ENCODE measurements at regions not wholly inside any gene's neighbourhood (a gene's known extent, or its start where the extent isn't known, plus 50 kb on each side); places are given as distances from the start of the nearest gene placed in this dataset.

DNA sequence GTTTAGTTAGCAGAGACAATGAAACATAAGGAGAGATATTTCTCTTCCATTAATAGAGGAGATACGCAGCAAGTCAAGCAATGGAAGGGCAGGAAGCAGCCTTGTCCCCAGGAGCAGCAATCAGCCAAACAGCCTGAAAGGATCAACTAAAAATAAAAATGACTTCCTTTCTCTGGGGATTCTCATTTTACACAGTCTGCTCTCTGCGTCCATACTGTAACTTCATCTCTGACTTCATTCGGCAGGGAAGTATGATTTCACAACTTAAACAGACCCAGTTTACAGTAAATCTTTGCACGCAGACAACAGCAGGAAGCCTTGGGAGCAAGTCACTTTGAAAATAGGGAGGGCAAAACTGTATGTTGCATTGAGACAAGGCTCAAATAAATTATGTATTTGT is 826.7 kb downstream of the DIAPH3 start:
- no peaks in the 10 kb centered on the region for H3K36me3 ChIP-seq (ENCODE audit: insufficient read depth)
- no peaks in the 10 kb centered on the region for H3K27me3 ChIP-seq (ENCODE audit: insufficient read depth)
- no peaks in the 10 kb centered on the region for H3K79me2 ChIP-seq (replicated peaks; ENCODE audit: insufficient read depth)
- H3F3A ChIP-seq (replicated peaks; ENCODE audit: low read depth): no peaks in the 10 kb centered on the region
- Mint-ChIP-seq H3K4me3 (no peak overlapping the region), H3K27me3 (ENCODE audit: insufficient read depth, low read depth, poor library complexity) (peaks cover 3% of the 10 kb centered on the region), H3K9me3 (no peaks in the 10 kb centered on the region), H3K27ac (no peak overlapping the region), H3K36me3 (ENCODE audit: low read depth) (no peaks in the 10 kb centered on the region), H3K4me1 (no peaks in the 10 kb centered on the region)
- no peak overlapping the region for H3K4me2 ChIP-seq
- DNase-seq (ENCODE audit: low spot score) (no peak), ATAC-seq (no peak)
- no peak overlapping the region for H3K4me3 ChIP-seq
- TF ChIP-seq JUNB (IDR thresholded peaks at IDR 0.05; ENCODE audit: unreplicated experiment): no peak
- TF ChIP-seq, protein P1, sequence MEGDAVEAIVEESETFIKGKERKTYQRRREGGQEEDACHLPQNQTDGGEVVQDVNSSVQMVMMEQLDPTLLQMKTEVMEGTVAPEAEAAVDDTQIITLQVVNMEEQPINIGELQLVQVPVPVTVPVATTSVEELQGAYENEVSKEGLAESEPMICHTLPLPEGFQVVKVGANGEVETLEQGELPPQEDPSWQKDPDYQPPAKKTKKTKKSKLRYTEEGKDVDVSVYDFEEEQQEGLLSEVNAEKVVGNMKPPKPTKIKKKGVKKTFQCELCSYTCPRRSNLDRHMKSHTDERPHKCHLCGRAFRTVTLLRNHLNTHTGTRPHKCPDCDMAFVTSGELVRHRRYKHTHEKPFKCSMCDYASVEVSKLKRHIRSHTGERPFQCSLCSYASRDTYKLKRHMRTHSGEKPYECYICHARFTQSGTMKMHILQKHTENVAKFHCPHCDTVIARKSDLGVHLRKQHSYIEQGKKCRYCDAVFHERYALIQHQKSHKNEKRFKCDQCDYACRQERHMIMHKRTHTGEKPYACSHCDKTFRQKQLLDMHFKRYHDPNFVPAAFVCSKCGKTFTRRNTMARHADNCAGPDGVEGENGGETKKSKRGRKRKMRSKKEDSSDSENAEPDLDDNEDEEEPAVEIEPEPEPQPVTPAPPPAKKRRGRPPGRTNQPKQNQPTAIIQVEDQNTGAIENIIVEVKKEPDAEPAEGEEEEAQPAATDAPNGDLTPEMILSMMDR (conservative IDR thresholded peaks at IDR 0.05; ENCODE audit: low read depth in 2 of 2): no peak
- H2AFZ ChIP-seq: peak overlapping the region; percentile 33
- H3K27ac ChIP-seq (ENCODE audit: low read depth): no peak overlapping the region
- no peaks in the 10 kb centered on the region for H4K20me1 ChIP-seq (replicated peaks; ENCODE audit: insufficient read depth)
- H3K9me2 ChIP-seq (ENCODE audit: insufficient read depth): 0 out of 2 replicates have a peak, but pooled peaks cover 7% of the 10 kb centered on the region
- no peaks in the 10 kb centered on the region for H3K4me1 ChIP-seq (ENCODE audit: insufficient read depth)

DNA sequence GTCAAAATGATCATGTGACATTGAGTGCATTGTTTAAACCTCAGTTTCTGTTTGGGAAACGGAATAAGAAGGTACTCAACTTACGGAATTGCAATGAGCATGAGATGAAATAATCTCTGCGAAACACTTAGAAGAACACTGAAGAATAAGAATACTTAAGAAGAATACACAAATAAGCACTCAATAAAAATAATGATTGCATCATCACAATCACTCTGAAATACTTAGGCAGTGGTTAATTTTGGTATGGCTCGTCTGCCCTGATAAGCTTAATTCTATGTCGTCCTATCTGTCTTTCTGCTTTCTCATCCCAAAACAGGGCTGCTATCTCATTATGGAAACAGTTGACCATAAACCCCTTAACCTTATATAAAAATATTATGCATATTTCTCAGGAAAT is 823.6 kb downstream of the DIAPH3 start:
- H3F3A ChIP-seq (replicated peaks; ENCODE audit: low read depth): no peaks in the 10 kb centered on the region
- no peaks in the 10 kb centered on the region for H3K27me3 ChIP-seq (ENCODE audit: insufficient read depth)
- H3K9me3 Mint-ChIP-seq: no peaks in the 10 kb centered on the region
- H2AFZ ChIP-seq: no peak overlapping the region; the same call in 1 of the 2 replicates
- H3K79me2 ChIP-seq (replicated peaks; ENCODE audit: insufficient read depth): no peaks in the 10 kb centered on the region
- H3K27ac Mint-ChIP-seq: no peak overlapping the region
- peaks cover 2% of the 10 kb centered on the region for H3K27me3 Mint-ChIP-seq (ENCODE audit: insufficient read depth, low read depth, poor library complexity)
- no peak overlapping the region for H3K4me3 Mint-ChIP-seq
- no peaks in the 10 kb centered on the region for H3K4me1 ChIP-seq (ENCODE audit: insufficient read depth)
- H3K36me3 Mint-ChIP-seq (ENCODE audit: low read depth): no peaks in the 10 kb centered on the region
- H3K4me3 ChIP-seq: no peak overlapping the region
- no peaks in the 10 kb centered on the region for H4K20me1 ChIP-seq (replicated peaks; ENCODE audit: insufficient read depth)
- 0 out of 2 replicates have a peak, but pooled peaks cover 7% of the 10 kb centered on the region for H3K9me2 ChIP-seq (ENCODE audit: insufficient read depth)
- H3K4me2 ChIP-seq: no peak overlapping the region
- no peak overlapping the region for H3K27ac ChIP-seq (ENCODE audit: low read depth)
- DNase-seq (ENCODE audit: low spot score) (no peak), ATAC-seq (no peak)
- H3K36me3 ChIP-seq (ENCODE audit: insufficient read depth): no peaks in the 10 kb centered on the region
- H3K4me1 Mint-ChIP-seq: no peaks in the 10 kb centered on the region; the same call in 2 of the 3 replicates
- TF ChIP-seq JUNB (IDR thresholded peaks at IDR 0.05; ENCODE audit: unreplicated experiment): no peak
- TF ChIP-seq ZNF331 (CRISPR knock-in tag; IDR thresholded peaks at IDR 0.05; ENCODE audit: low read depth): no peak
- TF ChIP-seq REST (IDR thresholded peaks at IDR 0.05; ENCODE audit: unreplicated experiment): no peak
- no peak for TF ChIP-seq POLR2AphosphoS5 (IDR thresholded peaks at IDR 0.05; ENCODE audit: low read depth)
- no peak for TF ChIP-seq EZH2phosphoT487 (IDR thresholded peaks at IDR 0.05; ENCODE audit: unreplicated experiment)
- TF ChIP-seq, protein P1 (conservative IDR thresholded peaks at IDR 0.05; ENCODE audit: low read depth in 2 of 2): no peak
- no peak for TF ChIP-seq STAT1 (IDR thresholded peaks at IDR 0.05; ENCODE audit: unreplicated experiment)
- TF ChIP-seq, protein P2, sequence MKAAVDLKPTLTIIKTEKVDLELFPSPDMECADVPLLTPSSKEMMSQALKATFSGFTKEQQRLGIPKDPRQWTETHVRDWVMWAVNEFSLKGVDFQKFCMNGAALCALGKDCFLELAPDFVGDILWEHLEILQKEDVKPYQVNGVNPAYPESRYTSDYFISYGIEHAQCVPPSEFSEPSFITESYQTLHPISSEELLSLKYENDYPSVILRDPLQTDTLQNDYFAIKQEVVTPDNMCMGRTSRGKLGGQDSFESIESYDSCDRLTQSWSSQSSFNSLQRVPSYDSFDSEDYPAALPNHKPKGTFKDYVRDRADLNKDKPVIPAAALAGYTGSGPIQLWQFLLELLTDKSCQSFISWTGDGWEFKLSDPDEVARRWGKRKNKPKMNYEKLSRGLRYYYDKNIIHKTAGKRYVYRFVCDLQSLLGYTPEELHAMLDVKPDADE (IDR thresholded peaks at IDR 0.05): no peak

Data from GM23338 (cell line).